GM12864 (cell line): ENCODE measurements at regions not wholly inside any gene's neighbourhood (a gene's known extent, or its start where the extent isn't known, plus 50 kb on each side); places are given as distances from the start of the nearest gene placed in this dataset.

Experiments used
- DNase-seq: peaks from one replicate; pipeline ENCODE4 v3.0.0-alpha.2; 2011; ENCODE audit warnings: low read depth
- H3K4me3 ChIP-seq: 2 replicates; pipeline ENCODE4 v1.5.1; 2011; ENCODE audit warnings: mild to moderate bottlenecking, low read depth, low read length, control low read depth
- TF ChIP-seq, protein P1 (sequence below): IDR thresholded peaks from 2 replicates; pipeline ENCODE4 v1.5.1; 2011; ENCODE audit warnings: low read depth, mild to moderate bottlenecking, moderate library complexity, low read length, control low read depth, inconsistent platforms; ENCODE audit errors: missing control alignments

DNA sequence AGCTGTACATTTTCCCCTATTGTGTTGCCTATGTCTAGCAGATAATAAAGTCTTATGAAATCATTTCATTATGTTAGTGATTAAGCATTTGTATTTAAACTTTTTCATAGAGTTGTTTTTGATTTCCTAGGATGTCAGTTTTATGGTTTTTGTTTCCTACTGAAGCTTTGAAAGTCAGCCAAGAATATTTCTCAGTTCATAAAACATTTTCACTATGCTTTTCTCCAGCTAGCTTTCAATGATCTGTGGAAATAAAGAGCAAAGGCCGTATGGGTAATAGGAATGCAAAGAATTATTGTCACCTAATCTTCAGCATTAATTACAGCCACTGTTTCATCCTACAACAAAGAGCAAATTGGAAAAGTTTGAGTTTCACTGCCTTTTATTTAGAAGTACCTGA lies 145.7 kb upstream of the NUDT6 start:
- DNase-seq: no peak
- TF ChIP-seq, protein P1, sequence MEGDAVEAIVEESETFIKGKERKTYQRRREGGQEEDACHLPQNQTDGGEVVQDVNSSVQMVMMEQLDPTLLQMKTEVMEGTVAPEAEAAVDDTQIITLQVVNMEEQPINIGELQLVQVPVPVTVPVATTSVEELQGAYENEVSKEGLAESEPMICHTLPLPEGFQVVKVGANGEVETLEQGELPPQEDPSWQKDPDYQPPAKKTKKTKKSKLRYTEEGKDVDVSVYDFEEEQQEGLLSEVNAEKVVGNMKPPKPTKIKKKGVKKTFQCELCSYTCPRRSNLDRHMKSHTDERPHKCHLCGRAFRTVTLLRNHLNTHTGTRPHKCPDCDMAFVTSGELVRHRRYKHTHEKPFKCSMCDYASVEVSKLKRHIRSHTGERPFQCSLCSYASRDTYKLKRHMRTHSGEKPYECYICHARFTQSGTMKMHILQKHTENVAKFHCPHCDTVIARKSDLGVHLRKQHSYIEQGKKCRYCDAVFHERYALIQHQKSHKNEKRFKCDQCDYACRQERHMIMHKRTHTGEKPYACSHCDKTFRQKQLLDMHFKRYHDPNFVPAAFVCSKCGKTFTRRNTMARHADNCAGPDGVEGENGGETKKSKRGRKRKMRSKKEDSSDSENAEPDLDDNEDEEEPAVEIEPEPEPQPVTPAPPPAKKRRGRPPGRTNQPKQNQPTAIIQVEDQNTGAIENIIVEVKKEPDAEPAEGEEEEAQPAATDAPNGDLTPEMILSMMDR: no peak
- no peak overlapping the region for H3K4me3 ChIP-seq

DNA sequence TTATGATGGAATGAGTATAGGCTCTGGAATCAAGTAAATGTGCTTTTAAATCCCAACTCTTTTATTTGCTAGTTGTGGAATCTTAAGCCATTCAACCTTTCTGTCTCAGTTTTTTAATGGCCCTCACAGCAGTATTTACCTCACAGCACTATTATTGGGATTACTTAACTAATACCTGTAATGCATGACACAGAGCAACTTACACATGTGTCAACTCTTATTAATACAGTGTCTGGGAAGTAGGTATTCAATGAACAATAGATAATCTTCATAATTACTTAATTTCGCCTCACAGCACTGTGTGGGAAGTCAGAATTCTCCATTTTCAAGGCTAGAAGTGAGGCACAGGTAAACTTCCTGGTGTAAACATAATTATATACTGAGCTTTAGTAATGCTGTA lies 149.7 kb upstream of the NUDT6 start:
- no peak for DNase-seq
- no peak overlapping the region for H3K4me3 ChIP-seq
- TF ChIP-seq, protein P1: no peak

DNA sequence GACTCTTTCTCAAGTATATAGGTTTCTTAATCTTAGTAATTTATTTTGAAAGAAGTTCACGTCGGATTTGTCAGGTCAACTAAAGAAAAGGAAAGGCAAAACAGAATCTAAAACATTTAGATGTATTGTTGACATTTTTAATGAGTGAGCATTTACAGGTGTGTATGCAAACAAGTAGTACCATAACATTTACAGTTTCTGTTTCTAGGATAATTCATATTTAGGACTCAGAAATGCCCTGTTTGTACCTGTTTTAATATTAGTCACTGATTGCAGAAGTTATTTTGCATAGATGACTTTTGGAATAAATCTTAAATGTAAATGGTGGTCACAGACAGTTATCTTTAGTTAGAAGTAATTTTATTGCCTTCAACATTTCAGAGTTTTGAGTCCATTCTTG lies 151.3 kb upstream of the NUDT6 start:
- H3K4me3 ChIP-seq: no peak overlapping the region
- no peak for DNase-seq
- TF ChIP-seq, protein P1: no peak

DNA sequence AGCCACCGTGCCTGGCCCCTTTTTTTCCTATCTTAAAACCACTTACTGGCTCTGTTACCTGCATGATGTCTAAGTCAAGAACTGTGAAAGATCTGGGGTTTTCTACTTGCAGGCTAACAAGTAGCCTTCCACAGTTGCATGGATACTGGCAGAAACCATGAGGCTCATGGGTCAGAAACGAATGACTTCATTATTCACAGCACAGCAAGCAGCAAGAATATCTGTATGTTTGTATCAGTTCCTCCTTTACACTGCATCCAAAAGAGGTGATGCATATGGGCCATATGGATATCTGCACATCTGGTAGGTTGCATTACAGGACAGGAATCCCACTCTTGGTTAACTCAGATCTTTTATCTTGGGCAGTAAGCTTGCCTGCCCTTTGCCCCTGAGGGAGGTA lies 154.9 kb upstream of the NUDT6 start:
- TF ChIP-seq, protein P1: no peak
- DNase-seq: no peak
- H3K4me3 ChIP-seq: no peak overlapping the region

- no peak for DNase-seq
- TF ChIP-seq, protein P1: no peak
- H3K4me3 ChIP-seq: no peak overlapping the region
These were observed 159.6 kb upstream of the NUDT6 start for GRCh38 chr4:123081971-123082370.

- no peak for DNase-seq
- no peak overlapping the region for H3K4me3 ChIP-seq
These were observed 161.2 kb upstream of the NUDT6 start for GRCh38 chr4:123083646-123084045.

GRCh38 chr4:123088501-123088900 lies 166.1 kb upstream of the NUDT6 start:
- no peak overlapping the region for H3K4me3 ChIP-seq
- TF ChIP-seq, protein P1: no peak
- DNase-seq: no peak

More at GRCh38 chr4:123083646-123084045, 161.2 kb upstream of the NUDT6 start:
- TF ChIP-seq, protein P1: no peak
